22Rv1 (cell line): ENCODE measurements at regions not wholly inside any gene's neighbourhood (a gene's known extent, or its start where the extent isn't known, plus 50 kb on each side); places are given as distances from the start of the nearest gene placed in this dataset.

ENCODE experiments used
- CTCF ChIP-seq: fragments of 450-650 bp; IDR thresholded peaks from 2 replicates; pipeline ENCODE4 v1.5.1; 2017; ENCODE audit warnings: mild to moderate bottlenecking
- ZFX ChIP-seq: fragments of 450-650 bp; IDR thresholded peaks from 2 replicates; pipeline ENCODE4 v1.6.1; 2017; ENCODE audit warnings: antibody characterized with exemption, borderline replicate concordance

- TF ChIP-seq CTCF (no peak), ZFX (no peak)
Measured at GRCh38 chr3:116841003-116841735, 131.6 kb downstream of the TUSC7 start.
